GM19468 (cell line): ENCODE measurements at regions not wholly inside any gene's neighbourhood (a gene's known extent, or its start where the extent isn't known, plus 50 kb on each side); places are given as distances from the start of the nearest gene placed in this dataset.

Source experiments
- ATAC-seq: cut with Tn5 transposase; IDR thresholded peaks from one replicate; pipeline ENCODE4 v1.9.1; 2021; ENCODE audit warnings: mild to moderate bottlenecking, moderate library complexity, moderate number of reproducible peaks; ENCODE audit not compliant: unreplicated experiment; ENCODE audit errors: extremely low read depth

DNA sequence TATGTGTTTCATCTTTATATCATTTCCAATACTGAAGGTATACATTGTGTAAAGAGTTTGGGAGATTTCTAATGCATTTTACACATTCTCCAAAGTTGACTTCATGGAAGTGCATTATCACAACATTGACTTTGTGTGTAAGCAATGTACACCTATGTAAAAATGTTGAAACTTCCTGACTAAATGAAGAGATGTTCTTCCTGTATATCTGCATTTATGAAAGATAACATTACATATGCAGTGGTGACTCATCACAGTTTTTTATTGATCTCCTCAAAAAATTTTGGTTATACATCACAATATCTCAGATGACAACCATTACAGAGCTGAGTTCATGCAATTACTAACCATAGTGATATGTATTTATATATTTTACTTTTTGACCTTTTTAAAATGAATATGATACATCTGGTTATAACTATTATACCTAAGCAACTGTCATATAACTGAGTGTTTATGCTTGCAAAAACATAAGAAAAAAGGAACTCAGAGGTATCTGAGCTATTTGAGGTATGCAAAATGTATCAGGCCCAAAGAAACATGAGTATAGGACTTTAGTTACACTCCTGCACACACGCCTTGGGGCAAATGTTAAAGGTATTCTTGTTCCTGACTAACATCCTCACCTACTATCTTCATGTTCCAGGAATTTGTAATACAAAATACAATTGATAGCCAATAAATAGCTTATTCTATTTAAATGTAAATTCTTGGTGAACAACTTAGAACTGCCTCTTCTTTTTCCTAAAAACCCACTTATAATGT is 88.2 kb upstream of the OLFM3 start:
- ATAC-seq = no peak

DNA sequence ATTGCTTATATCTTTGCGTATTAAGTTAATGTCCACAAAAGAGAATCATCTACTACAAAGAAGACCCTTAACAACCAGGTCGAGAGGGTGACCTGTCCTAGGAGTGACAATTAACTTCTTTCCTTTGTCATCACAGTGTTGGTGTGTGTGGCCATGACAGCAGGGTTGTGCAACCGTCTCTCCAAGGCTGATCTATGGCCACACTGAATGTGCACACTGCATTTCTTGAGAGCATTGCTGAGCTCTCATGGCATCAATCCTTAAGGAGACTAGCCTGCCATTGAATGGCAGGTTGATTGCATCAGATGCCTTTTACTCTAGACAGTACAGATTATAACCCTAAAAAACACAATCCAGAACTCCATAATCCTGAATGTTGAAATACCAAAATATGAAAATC is 86.5 kb upstream of the OLFM3 start:
- no peak for ATAC-seq

DNA sequence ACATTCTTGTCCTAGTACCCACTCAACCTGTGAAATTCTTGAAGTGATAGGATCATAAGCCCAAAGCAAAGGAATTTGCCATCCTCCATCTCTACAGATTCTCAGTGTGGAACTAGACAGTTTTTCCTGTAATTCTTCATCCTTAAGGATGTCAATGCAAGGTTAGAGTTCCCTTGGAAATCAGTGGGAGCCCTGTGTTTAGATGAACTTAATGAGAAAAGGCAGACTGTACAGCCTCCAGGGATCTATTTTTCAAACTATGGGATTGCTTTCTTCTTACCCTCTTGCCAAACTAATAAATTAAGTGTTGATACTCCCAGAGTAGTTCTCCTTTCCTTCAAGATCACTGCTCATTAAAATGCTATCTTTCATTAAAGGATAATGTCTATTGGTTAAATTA is 78.1 kb upstream of the OLFM3 start:
- ATAC-seq = no peak

DNA sequence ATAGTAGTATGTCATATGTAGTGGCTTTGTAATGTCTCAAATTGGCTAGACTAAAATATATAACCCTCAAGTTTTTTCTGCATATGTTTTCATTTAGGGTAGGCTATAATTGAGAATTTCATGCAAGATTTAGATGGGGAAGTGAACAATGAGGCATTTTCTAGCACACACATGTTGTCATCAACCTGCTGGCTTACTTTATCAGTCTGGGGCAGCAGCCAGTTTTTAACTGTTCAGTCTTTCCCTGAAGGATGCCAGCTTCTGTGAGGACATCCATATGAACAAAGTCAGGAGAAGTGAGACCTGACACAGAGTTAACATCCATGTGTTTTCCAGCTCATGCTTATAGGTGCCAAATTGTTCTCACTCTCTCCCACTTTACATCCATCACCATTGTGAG is 74.7 kb upstream of the OLFM3 start:
- ATAC-seq = no peak

DNA sequence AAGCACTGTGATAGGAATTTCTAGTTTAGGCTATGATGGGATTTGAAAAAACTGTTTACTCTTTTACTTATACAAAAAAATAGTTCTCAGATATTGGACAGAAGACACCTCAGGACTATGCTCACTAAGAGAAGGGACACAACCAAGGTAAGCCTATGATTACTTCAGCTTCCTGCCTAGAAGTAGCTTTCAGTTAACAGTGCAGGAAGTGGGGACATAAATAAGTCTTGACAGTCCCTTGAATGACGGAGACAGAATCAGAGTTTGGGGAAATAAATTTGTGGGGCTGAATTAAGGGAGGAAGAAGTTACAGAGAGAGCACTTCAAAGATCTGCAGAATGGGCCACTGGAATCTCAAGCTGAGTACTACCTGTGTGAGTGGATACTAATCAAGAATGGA is 53.8 kb upstream of the OLFM3 start:
- ATAC-seq = no peak

DNA sequence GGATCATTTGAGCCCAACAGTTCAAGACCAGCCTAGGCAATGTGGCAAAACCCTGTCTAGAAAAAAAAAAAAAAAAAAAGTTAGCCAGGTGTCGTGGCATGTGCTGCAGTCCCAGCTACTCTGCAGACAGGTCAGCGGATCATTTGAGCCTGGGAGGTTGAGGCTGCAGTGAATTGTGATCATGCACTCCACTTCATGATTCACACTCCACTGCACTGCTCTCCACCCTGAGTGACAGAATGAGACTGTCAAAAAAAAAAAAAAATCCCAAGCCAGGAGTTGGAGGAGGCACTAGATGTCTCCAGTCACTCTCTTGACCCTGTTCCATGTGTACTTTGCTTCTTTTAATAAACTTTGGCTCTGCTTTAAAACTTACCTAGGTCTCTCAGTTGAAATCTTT is 51.0 kb upstream of the OLFM3 start:
- ATAC-seq = no peak
